Heart left ventricle (tissue), 13 donors: ENCODE measurements at regions not wholly inside any gene's neighbourhood (a gene's known extent, or its start where the extent isn't known, plus 50 kb on each side); places are given as distances from the start of the nearest gene placed in this dataset.

ENCODE experiments used
- POLR2A ChIP-seq, 2 donors: fragments of 450-650 bp; IDR thresholded peaks; one replicate each; pipeline ENCODE4 v1.6.1; 2017; ENCODE audit warnings: antibody characterized with exemption in 2 of 2, mild to moderate bottlenecking in 2 of 2, moderate library complexity in 2 of 2
- TF ChIP-seq, protein P1 (sequence below), 12 donors: fragments of 200-600 bp; sonication (generic) in 4 of 12; IDR thresholded peaks; one replicate each; pipeline versions ENCODE4 v1.5.0 to v1.8.0; 2018 to 2022; ENCODE audit warnings: antibody characterized with exemption in 12 of 12, mild to moderate bottlenecking in 5 of 12
- donor health status: ischemic (EF 13 %, LVEDD 7.1; RV severe dilation, severe dysfunction).
- donor health status: DM: no; HTN: yes; CAD: no.
- donor health status: DM: no; HTN: no; CAD: no.
- donor health status: ischemic (EF 25% LVEDD 6.9; RV normal size, moderate dysfunction).
- donor health status: ischemic (EF 25% LVEDD 5.7; RV mildly dilated, moderate dysfunction).
- donor health status: ischemic (EF 35%, LVEDD 5.7; RV mildly dilated, moderate dysfunction).
- donor health status: nonischemic (EF 11% LVEDD 7.7; RV severe dilation, severe dysfunction).
- donor health status: DM: yes; HTN: yes; CAD: no.
- donor health status: PGD.
- donor health status: ischemic (EF 29% LVEDD 5.4; RV normal size, mild dysfunction).
- donor health status: nonischemic (EF 23%, LVEDD 6.1; RV moderate dilation, normal function).

DNA sequence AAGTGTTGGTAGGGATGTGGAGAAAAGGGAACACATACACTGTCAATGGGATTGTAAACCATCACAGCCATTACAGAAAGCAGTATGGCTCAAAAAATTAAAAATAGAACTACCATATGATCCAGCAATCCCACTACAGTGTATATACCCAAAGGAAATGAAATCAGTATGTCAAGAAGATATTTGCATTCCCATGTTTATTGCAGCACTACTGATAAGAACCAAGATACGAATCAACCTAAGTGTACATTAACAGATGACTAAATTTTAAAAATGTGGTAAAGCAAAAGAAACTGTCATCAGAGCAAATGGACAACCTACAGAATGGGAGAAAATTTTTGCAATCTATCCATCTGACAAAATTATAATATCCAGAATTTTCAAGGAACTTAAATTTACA lies 290.4 kb downstream of the IPMK start:
- TF ChIP-seq, protein P1, sequence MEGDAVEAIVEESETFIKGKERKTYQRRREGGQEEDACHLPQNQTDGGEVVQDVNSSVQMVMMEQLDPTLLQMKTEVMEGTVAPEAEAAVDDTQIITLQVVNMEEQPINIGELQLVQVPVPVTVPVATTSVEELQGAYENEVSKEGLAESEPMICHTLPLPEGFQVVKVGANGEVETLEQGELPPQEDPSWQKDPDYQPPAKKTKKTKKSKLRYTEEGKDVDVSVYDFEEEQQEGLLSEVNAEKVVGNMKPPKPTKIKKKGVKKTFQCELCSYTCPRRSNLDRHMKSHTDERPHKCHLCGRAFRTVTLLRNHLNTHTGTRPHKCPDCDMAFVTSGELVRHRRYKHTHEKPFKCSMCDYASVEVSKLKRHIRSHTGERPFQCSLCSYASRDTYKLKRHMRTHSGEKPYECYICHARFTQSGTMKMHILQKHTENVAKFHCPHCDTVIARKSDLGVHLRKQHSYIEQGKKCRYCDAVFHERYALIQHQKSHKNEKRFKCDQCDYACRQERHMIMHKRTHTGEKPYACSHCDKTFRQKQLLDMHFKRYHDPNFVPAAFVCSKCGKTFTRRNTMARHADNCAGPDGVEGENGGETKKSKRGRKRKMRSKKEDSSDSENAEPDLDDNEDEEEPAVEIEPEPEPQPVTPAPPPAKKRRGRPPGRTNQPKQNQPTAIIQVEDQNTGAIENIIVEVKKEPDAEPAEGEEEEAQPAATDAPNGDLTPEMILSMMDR (IDR thresholded peaks at IDR 0.05) = no peak
- no peak for TF ChIP-seq POLR2A (IDR thresholded peaks at IDR 0.05)
